Body of pancreas (tissue), 4 donors: ENCODE measurements at regions not wholly inside any gene's neighbourhood (a gene's known extent, or its start where the extent isn't known, plus 50 kb on each side); places are given as distances from the start of the nearest gene placed in this dataset.

Experiments used
- POLR2A ChIP-seq, 3 donors: fragments of 450-650 bp; IDR thresholded peaks; one replicate each; pipeline ENCODE4 v1.6.1; 2016; ENCODE audit warnings: antibody characterized with exemption in 3 of 3, mild to moderate bottlenecking in 2 of 3
- TF ChIP-seq, protein P1 (sequence below), 7 experiments: fragments of 450-650 bp in 4 of 7; fragments of 200-600 bp in 3 of 7; sonication (generic) in 3 of 7; IDR thresholded peaks; one replicate each; pipeline ENCODE4 v1.5.1; 2016 to 2019; ENCODE audit warnings: antibody characterized with exemption in 7 of 7

DNA sequence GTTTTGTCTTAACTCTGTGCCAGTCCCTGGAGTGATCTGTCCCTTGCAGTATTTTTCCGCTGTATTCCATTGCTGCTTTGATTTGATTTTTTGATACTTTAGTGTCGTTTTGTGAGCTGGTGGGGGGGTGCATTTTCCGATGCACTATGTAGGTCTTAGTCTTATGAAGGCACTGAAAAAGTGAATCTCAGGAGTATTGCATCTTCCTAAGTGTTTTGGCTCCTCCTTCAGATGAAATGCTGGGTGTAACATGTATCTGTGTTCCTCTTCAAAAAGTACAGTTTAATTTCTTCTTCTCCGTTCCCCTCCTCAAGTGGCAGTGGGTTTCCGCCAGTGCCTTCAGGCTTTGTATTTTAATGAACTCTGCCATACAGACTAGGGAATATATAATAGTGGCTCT lies 580.7 kb upstream of the GJE1 start:
- TF ChIP-seq, protein P1, sequence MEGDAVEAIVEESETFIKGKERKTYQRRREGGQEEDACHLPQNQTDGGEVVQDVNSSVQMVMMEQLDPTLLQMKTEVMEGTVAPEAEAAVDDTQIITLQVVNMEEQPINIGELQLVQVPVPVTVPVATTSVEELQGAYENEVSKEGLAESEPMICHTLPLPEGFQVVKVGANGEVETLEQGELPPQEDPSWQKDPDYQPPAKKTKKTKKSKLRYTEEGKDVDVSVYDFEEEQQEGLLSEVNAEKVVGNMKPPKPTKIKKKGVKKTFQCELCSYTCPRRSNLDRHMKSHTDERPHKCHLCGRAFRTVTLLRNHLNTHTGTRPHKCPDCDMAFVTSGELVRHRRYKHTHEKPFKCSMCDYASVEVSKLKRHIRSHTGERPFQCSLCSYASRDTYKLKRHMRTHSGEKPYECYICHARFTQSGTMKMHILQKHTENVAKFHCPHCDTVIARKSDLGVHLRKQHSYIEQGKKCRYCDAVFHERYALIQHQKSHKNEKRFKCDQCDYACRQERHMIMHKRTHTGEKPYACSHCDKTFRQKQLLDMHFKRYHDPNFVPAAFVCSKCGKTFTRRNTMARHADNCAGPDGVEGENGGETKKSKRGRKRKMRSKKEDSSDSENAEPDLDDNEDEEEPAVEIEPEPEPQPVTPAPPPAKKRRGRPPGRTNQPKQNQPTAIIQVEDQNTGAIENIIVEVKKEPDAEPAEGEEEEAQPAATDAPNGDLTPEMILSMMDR (IDR thresholded peaks at IDR 0.05), result no peak
- no peak for TF ChIP-seq POLR2A (IDR thresholded peaks at IDR 0.05)
